CD14-positive monocyte (primary cell): ENCODE measurements at regions not wholly inside any gene's neighbourhood (a gene's known extent, or its start where the extent isn't known, plus 50 kb on each side); places are given as distances from the start of the nearest gene placed in this dataset.

Source experiments
- DNase-seq, 3 donors: peaks; one replicate each; pipeline ENCODE4 v3.0.0-alpha.2; 2011 to 2022
- H2AFZ ChIP-seq: 2 replicates; pipeline ENCODE4 v1.6.0; 2012; ENCODE audit warnings: mild to moderate bottlenecking, low read depth, low read length, inconsistent platforms; ENCODE audit not compliant: insufficient read depth, poor library complexity, severe bottlenecking
- H3K27ac ChIP-seq, 2 donors: 1 replicate in 1 of 2; 2 replicates in 1 of 2; pipeline ENCODE4 v1.5.1; 2012 to 2013; ENCODE audit warnings: low read length in 2 of 2, control low read depth in 1 of 2, inconsistent platforms in 1 of 2, low read depth in 1 of 2, mild to moderate bottlenecking in 1 of 2
- H3K27me3 ChIP-seq, 2 donors: one replicate each; pipeline versions ENCODE4 v1.6.0 to v1.6.1; 2011 to 2013; ENCODE audit warnings: low read length in 2 of 2; ENCODE audit not compliant: control insufficient read depth in 2 of 2, insufficient read depth in 2 of 2
- H3K36me3 ChIP-seq, 2 donors: replicated peaks in 1 of 2; 1 replicate in 1 of 2; 2 replicates in 1 of 2; pipeline versions ENCODE4 v1.5.1 to v1.6.1; 2012 to 2013; ENCODE audit warnings: low read length in 2 of 2, control low read depth in 1 of 2, inconsistent platforms in 1 of 2, mild to moderate bottlenecking in 1 of 2; ENCODE audit not compliant: insufficient read depth in 2 of 2, control insufficient read depth in 1 of 2
- H3K4me1 ChIP-seq, 2 donors: 1 replicate in 1 of 2; 2 replicates in 1 of 2; pipeline versions ENCODE4 v1.5.1 to v1.6.1; 2012 to 2013; ENCODE audit warnings: low read length in 2 of 2, control low read depth in 1 of 2, inconsistent platforms in 1 of 2, mild to moderate bottlenecking in 1 of 2, moderate library complexity in 1 of 2; ENCODE audit not compliant: insufficient read depth in 2 of 2, control insufficient read depth in 1 of 2
- H3K4me2 ChIP-seq: replicated peaks from 2 replicates; pipeline ENCODE3; 2012; ENCODE audit warnings: low read length, moderate library complexity, mild to moderate bottlenecking; ENCODE audit not compliant: poor library complexity, severe bottlenecking; ENCODE audit errors: extremely low read depth
- H3K4me3 ChIP-seq, 3 experiments: fragments of 200-600 bp in 1 of 3; sonication (generic) in 1 of 3; replicated peaks in 1 of 3; 1 replicate in 2 of 3; 2 replicates in 1 of 3; pipeline ENCODE4 v1.5.1; 2011 to 2013; ENCODE audit warnings: low read length in 3 of 3, mild to moderate bottlenecking in 3 of 3, control low read depth in 2 of 3, low read depth in 2 of 3, inconsistent platforms in 1 of 3, moderate library complexity in 1 of 3
- H3K79me2 ChIP-seq: 2 replicates; pipeline ENCODE4 v1.6.0; 2012; ENCODE audit warnings: mild to moderate bottlenecking, control low read depth, inconsistent platforms, low read length, moderate library complexity; ENCODE audit not compliant: insufficient read depth
- H3K9ac ChIP-seq: 2 replicates; pipeline ENCODE4 v1.6.0; 2017; ENCODE audit warnings: low read length, mild to moderate bottlenecking; ENCODE audit not compliant: insufficient read depth, poor library complexity, severe bottlenecking
- H3K9me3 ChIP-seq, 2 donors: replicated peaks in 1 of 2; 1 replicate in 1 of 2; 2 replicates in 1 of 2; pipeline versions ENCODE4 v1.5.1 to v1.6.1; 2012 to 2013; ENCODE audit warnings: low read length in 2 of 2, control low read depth in 1 of 2; ENCODE audit not compliant: control insufficient read depth in 1 of 2, insufficient read depth in 1 of 2
- H4K20me1 ChIP-seq: 2 replicates; pipeline ENCODE4 v1.6.0; 2012; ENCODE audit warnings: mild to moderate bottlenecking, low read length, control low read depth, moderate library complexity; ENCODE audit not compliant: insufficient read depth
- H3K27ac Mint-ChIP-seq, 7 donors: one replicate each; pipeline ENCODE4 v1.8.0; 2020; ENCODE audit warnings: mild to moderate bottlenecking in 7 of 7, mixed read lengths in 7 of 7, moderate library complexity in 6 of 7, inconsistent platforms in 2 of 7
- H3K27me3 Mint-ChIP-seq, 3 donors: one replicate each; pipeline ENCODE4 v1.8.0; 2021 to 2022; ENCODE audit warnings: low read depth in 3 of 3, mild to moderate bottlenecking in 3 of 3, mixed read lengths in 3 of 3, moderate library complexity in 3 of 3, inconsistent platforms in 1 of 3
- H3K36me3 Mint-ChIP-seq, 2 donors: one replicate each; pipeline ENCODE4 v1.8.0; 2020; ENCODE audit warnings: mixed read lengths in 2 of 2, inconsistent platforms in 1 of 2, mild to moderate bottlenecking in 1 of 2
- H3K4me1 Mint-ChIP-seq: one replicate; pipeline ENCODE4 v1.8.0; 2020; ENCODE audit warnings: mild to moderate bottlenecking, mixed read lengths
- H3K4me3 Mint-ChIP-seq, 2 donors: one replicate each; pipeline ENCODE4 v1.8.0; 2020; ENCODE audit warnings: mild to moderate bottlenecking in 2 of 2, mixed read lengths in 2 of 2, moderate library complexity in 1 of 2
- H3K9me3 Mint-ChIP-seq, 7 donors: one replicate each; pipeline ENCODE4 v1.8.0; 2020 to 2022; ENCODE audit warnings: mixed read lengths in 7 of 7, mild to moderate bottlenecking in 6 of 7, moderate library complexity in 6 of 7, inconsistent platforms in 2 of 7
- WGBS: methylation state at CpG from one replicate; pipeline ENCODE4 v1.1.5; 2013; ENCODE audit warnings: missing lambda C conversion rate; ENCODE audit not compliant: insufficient coverage; 5-methylcytosine and 5-hydroxymethylcytosine counted together
- intact Hi-C, 2 donors: fragments of 100-400 bp; cut with micrococcal nuclease; formaldehyde crosslinking; loops; one replicate each; pipeline versions ENCODE4 v1.15.0 to v1.15.1; 2023
- TF ChIP-seq, protein P1 (sequence below): fragments of 200-600 bp; IDR thresholded peaks from one replicate; pipeline ENCODE4 v1.8.0; 2022; ENCODE audit warnings: antibody characterized with exemption, mild to moderate bottlenecking

DNA sequence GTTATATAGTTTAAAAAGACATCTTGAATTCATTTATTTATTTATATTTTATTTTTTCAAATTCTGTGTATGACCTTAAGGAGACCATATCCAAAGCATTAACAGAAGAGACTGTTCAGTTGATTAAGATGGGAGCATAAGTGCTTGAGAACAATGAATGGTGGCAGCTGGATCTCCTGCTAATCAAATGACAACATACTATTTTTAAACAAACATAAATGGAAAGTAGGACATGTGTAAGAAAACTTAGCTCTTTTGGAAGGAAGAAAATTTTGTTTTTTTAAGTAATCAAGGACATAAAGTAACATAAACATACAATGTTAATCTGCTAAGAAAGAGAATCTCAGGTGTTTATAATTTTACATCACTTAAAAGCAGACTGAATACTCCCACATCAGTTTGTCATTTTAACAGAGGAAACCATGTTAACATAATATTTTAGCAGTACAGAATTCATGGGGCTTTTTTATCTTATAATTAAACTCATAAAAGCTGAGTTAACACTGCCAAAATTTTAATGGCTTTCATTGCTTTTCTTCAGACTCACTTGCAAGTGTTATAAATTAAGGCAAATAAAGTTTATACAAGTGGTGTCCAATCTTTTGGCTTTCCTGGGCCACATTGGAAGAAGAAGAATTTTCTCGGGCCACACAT lies 95.1 kb downstream of the MAD2L1 start:
- TF ChIP-seq, protein P1, sequence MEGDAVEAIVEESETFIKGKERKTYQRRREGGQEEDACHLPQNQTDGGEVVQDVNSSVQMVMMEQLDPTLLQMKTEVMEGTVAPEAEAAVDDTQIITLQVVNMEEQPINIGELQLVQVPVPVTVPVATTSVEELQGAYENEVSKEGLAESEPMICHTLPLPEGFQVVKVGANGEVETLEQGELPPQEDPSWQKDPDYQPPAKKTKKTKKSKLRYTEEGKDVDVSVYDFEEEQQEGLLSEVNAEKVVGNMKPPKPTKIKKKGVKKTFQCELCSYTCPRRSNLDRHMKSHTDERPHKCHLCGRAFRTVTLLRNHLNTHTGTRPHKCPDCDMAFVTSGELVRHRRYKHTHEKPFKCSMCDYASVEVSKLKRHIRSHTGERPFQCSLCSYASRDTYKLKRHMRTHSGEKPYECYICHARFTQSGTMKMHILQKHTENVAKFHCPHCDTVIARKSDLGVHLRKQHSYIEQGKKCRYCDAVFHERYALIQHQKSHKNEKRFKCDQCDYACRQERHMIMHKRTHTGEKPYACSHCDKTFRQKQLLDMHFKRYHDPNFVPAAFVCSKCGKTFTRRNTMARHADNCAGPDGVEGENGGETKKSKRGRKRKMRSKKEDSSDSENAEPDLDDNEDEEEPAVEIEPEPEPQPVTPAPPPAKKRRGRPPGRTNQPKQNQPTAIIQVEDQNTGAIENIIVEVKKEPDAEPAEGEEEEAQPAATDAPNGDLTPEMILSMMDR = no peak
- peaks cover 0 to 2% (median 0%) of the 10 kb centered on the region in 3 donors for H3K27me3 Mint-ChIP-seq
- no peaks in the 10 kb centered on the region for H3K27me3 ChIP-seq
- no peaks in the 10 kb centered on the region for H3K4me1 ChIP-seq
- H3K36me3 Mint-ChIP-seq = no peaks in the 10 kb centered on the region
- H3K79me2 ChIP-seq = no peaks in the 10 kb centered on the region
- H3K4me2 ChIP-seq = no peak overlapping the region
- no peak overlapping the region for H3K27ac ChIP-seq
- H3K4me3 ChIP-seq = no peak overlapping the region
- H4K20me1 ChIP-seq = no peaks in the 10 kb centered on the region
- H3K9ac ChIP-seq = no peak overlapping the region
- H3K36me3 ChIP-seq = no peaks in the 10 kb centered on the region
- H3K4me1 Mint-ChIP-seq = no peaks in the 10 kb centered on the region
- H2AFZ ChIP-seq = no peak overlapping the region
- H3K9me3 Mint-ChIP-seq = peaks cover 0 to 7% (median 1%) of the 10 kb centered on the region in 7 donors
- no peaks in the 10 kb centered on the region for H3K9me3 ChIP-seq
- no CpG with 5 or more reads among the region's 1 CpG for WGBS
- intact Hi-C loops = no loop called here
- no peak overlapping the region for H3K4me3 Mint-ChIP-seq
- no peak overlapping the region for H3K27ac Mint-ChIP-seq
- DNase-seq = no peak

DNA sequence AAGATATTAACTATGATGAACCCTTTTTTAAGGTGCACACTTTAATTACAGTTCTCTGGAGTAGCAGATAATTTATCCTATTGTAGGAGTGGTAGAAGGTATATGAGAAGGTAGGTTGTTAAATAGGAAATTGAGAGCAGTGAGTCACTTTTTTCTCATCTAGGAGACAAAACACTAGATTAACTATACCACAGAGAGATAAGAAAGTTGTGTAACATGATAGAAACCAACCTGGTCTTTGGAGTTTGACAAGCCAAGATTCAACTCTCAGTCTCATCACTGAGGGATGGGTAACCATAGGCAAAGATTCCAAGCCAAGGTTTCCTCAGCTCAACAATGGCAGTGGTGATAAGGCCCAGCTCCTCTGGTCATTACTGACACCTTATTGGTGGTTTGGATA lies 104.0 kb downstream of the MAD2L1 start:
- intact Hi-C loops = no loop called here
- Histone ChIP-seq H3K4me3 (no peak overlapping the region), H3K9ac (no peak overlapping the region), H3K4me1 (no peaks in the 10 kb centered on the region), H3K36me3 (no peaks in the 10 kb centered on the region), H4K20me1 (no peaks in the 10 kb centered on the region), H3K27me3 (no peaks in the 10 kb centered on the region), H3K79me2 (no peaks in the 10 kb centered on the region), H3K4me2 (no peak overlapping the region), H2AFZ (no peak overlapping the region), H3K9me3 (no peaks in the 10 kb centered on the region), H3K27ac (no peak overlapping the region)
- no peak for DNase-seq
- H3K36me3 Mint-ChIP-seq = no peaks in the 10 kb centered on the region
- no peak overlapping the region for H3K27ac Mint-ChIP-seq
- H3K4me3 Mint-ChIP-seq = no peak overlapping the region
- H3K9me3 Mint-ChIP-seq = peaks cover 0 to 7% (median 2%) of the 10 kb centered on the region in 7 donors
- no peaks in the 10 kb centered on the region for H3K27me3 Mint-ChIP-seq
- TF ChIP-seq, protein P1 = no peak
- no peaks in the 10 kb centered on the region for H3K4me1 Mint-ChIP-seq
